SK-N-SH treated with all-trans-retinoic acid at 6 μM for 48 hours (cell line): ENCODE measurements at regions not wholly inside any gene's neighbourhood (a gene's known extent, or its start where the extent isn't known, plus 50 kb on each side); places are given as distances from the start of the nearest gene placed in this dataset.

ENCODE experiments used
- ATAC-seq: fragments of 200-7000 bp; cut with Tn5 transposase; 3 replicates; pipeline ENCODE4 v1.9.1; 2020; ENCODE audit warnings: mild to moderate bottlenecking, moderate library complexity
- ARNTL ChIP-seq: fragments of 450-650 bp; formaldehyde crosslinking; IDR thresholded peaks from 2 replicates; pipeline ENCODE4 v1.5.0; 2020; ENCODE audit warnings: low read depth, mild to moderate bottlenecking, moderate library complexity, borderline replicate concordance
- BACH2 ChIP-seq: fragments of 250-450 bp; sonication (Bioruptor Pico); IDR thresholded peaks from 2 replicates; pipeline ENCODE4 v1.9.0; 2021; ENCODE audit warnings: mild to moderate bottlenecking, borderline replicate concordance
- ESRRG ChIP-seq: fragments of 250-450 bp; sonication (Bioruptor Pico); IDR thresholded peaks from 2 replicates; pipeline ENCODE4 v1.6.1; 2021; ENCODE audit warnings: mild to moderate bottlenecking
- ISL1 ChIP-seq: fragments of 250-450 bp; sonication (Bioruptor Pico); IDR thresholded peaks from 2 replicates; pipeline ENCODE4 v2.1.2; 2022; ENCODE audit warnings: mild to moderate bottlenecking, moderate library complexity
- OSR1 ChIP-seq: fragments of 250-450 bp; sonication (Bioruptor Pico); IDR thresholded peaks from 2 replicates; pipeline ENCODE4 v1.8.0; 2022; ENCODE audit warnings: moderate library complexity, mild to moderate bottlenecking, inconsistent platforms
- PPARA ChIP-seq: fragments of 250-450 bp; sonication (Bioruptor Pico); IDR thresholded peaks from 2 replicates; pipeline ENCODE4 v1.5.0; 2020; ENCODE audit warnings: mild to moderate bottlenecking, borderline replicate concordance
- TCF4 ChIP-seq: fragments of 250-450 bp; sonication (Bioruptor Pico); IDR thresholded peaks from 2 replicates; pipeline ENCODE4 v1.8.0; 2021; ENCODE audit warnings: mild to moderate bottlenecking, moderate library complexity, borderline replicate concordance
- TOX ChIP-seq: fragments of 250-450 bp; sonication (Bioruptor Pico); IDR thresholded peaks from 2 replicates; pipeline ENCODE4 v1.8.0; 2021; ENCODE audit warnings: mild to moderate bottlenecking, moderate library complexity, borderline replicate concordance
- ZC3H10 ChIP-seq: fragments of 250-450 bp; sonication (Bioruptor Pico); IDR thresholded peaks from 2 replicates; pipeline ENCODE4 v1.5.1; 2021; ENCODE audit warnings: mild to moderate bottlenecking, moderate library complexity
- ZFP3 ChIP-seq: fragments of 250-450 bp; sonication (Bioruptor Pico); IDR thresholded peaks from 2 replicates; pipeline ENCODE4 v1.5.0; 2020; ENCODE audit warnings: mild to moderate bottlenecking, moderate library complexity
- ZFP30 ChIP-seq: fragments of 450-650 bp; formaldehyde crosslinking; IDR thresholded peaks from 2 replicates; pipeline ENCODE4 v1.5.0; 2022; ENCODE audit warnings: mild to moderate bottlenecking, moderate library complexity
- ZNF565 ChIP-seq: fragments of 450-650 bp; formaldehyde crosslinking; conservative IDR thresholded peaks from 2 replicates; pipeline ENCODE4 v1.5.0; 2020; ENCODE audit warnings: low read depth, mild to moderate bottlenecking, moderate library complexity
- TF ChIP-seq, protein P1 (sequence below): fragments of 250-450 bp; sonication (Bioruptor Pico); IDR thresholded peaks from 2 replicates; pipeline ENCODE4 v1.5.1; 2020; ENCODE audit warnings: low read depth, mild to moderate bottlenecking, moderate library complexity
- TF ChIP-seq, protein P2 (sequence below): fragments of 250-450 bp; sonication (Bioruptor Pico); IDR thresholded peaks from 2 replicates; pipeline ENCODE4 v1.8.0; 2020; ENCODE audit warnings: mild to moderate bottlenecking, moderate library complexity, borderline replicate concordance
- TF ChIP-seq, protein P3 (sequence below): fragments of 250-450 bp; sonication (Bioruptor Pico); IDR thresholded peaks from 2 replicates; pipeline ENCODE4 v1.5.0; 2020; ENCODE audit warnings: mild to moderate bottlenecking, moderate library complexity
- TF ChIP-seq, protein P4 (sequence below): fragments of 250-450 bp; sonication (Bioruptor Pico); IDR thresholded peaks from 2 replicates; pipeline ENCODE4 v1.5.1; 2021; ENCODE audit warnings: mild to moderate bottlenecking, moderate library complexity
- TF ChIP-seq, protein P5 (sequence below): fragments of 250-450 bp; sonication (Bioruptor Pico); IDR thresholded peaks from 2 replicates; pipeline ENCODE4 v1.8.0; 2021; ENCODE audit warnings: low read depth, mild to moderate bottlenecking, moderate library complexity, borderline replicate concordance

DNA sequence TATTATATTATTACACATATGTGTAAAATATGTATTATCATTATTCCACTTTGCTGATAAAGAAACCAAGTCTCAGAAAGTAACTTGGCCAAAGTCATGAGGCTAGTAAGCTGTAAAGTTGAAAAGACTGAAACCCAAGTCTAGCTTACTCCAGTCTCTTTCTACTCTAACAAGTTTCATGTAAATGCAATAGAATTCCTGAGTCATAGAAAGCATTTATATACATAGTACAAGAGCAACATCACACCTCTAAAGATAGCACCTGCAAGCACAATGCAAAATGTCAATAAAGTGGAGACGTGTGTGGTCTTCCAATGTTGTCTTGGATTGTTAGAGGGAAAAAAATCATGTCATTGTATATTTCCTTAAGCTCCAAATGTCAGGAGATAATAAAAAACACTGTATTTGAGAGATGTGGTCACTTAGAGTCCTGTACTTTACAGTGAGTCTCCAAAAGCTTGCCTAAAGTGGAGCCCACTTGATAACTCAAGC, 430.3 kb upstream of the NRP1 start:
- TF ChIP-seq ESRRG (CRISPR knock-in tag) (no peak), TCF4 (CRISPR knock-in tag) (no peak), ZFP30 (no peak), ZFP3 (CRISPR knock-in tag) (no peak), TOX (CRISPR knock-in tag) (no peak), ISL1 (CRISPR knock-in tag) (no peak)
- TF ChIP-seq, protein P1, sequence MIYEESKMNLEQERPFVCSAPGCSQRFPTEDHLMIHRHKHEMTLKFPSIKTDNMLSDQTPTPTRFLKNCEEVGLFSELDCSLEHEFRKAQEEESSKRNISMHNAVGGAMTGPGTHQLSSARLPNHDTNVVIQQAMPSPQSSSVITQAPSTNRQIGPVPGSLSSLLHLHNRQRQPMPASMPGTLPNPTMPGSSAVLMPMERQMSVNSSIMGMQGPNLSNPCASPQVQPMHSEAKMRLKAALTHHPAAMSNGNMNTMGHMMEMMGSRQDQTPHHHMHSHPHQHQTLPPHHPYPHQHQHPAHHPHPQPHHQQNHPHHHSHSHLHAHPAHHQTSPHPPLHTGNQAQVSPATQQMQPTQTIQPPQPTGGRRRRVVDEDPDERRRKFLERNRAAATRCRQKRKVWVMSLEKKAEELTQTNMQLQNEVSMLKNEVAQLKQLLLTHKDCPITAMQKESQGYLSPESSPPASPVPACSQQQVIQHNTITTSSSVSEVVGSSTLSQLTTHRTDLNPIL (CRISPR knock-in tag) = no peak
- TF ChIP-seq, protein P2, sequence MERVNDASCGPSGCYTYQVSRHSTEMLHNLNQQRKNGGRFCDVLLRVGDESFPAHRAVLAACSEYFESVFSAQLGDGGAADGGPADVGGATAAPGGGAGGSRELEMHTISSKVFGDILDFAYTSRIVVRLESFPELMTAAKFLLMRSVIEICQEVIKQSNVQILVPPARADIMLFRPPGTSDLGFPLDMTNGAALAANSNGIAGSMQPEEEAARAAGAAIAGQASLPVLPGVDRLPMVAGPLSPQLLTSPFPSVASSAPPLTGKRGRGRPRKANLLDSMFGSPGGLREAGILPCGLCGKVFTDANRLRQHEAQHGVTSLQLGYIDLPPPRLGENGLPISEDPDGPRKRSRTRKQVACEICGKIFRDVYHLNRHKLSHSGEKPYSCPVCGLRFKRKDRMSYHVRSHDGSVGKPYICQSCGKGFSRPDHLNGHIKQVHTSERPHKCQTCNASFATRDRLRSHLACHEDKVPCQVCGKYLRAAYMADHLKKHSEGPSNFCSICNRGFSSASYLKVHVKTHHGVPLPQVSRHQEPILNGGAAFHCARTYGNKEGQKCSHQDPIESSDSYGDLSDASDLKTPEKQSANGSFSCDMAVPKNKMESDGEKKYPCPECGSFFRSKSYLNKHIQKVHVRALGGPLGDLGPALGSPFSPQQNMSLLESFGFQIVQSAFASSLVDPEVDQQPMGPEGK (CRISPR knock-in tag) = no peak
- TF ChIP-seq, protein P3, sequence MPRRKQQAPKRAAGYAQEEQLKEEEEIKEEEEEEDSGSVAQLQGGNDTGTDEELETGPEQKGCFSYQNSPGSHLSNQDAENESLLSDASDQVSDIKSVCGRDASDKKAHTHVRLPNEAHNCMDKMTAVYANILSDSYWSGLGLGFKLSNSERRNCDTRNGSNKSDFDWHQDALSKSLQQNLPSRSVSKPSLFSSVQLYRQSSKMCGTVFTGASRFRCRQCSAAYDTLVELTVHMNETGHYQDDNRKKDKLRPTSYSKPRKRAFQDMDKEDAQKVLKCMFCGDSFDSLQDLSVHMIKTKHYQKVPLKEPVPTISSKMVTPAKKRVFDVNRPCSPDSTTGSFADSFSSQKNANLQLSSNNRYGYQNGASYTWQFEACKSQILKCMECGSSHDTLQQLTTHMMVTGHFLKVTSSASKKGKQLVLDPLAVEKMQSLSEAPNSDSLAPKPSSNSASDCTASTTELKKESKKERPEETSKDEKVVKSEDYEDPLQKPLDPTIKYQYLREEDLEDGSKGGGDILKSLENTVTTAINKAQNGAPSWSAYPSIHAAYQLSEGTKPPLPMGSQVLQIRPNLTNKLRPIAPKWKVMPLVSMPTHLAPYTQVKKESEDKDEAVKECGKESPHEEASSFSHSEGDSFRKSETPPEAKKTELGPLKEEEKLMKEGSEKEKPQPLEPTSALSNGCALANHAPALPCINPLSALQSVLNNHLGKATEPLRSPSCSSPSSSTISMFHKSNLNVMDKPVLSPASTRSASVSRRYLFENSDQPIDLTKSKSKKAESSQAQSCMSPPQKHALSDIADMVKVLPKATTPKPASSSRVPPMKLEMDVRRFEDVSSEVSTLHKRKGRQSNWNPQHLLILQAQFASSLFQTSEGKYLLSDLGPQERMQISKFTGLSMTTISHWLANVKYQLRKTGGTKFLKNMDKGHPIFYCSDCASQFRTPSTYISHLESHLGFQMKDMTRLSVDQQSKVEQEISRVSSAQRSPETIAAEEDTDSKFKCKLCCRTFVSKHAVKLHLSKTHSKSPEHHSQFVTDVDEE (CRISPR knock-in tag) = no peak
- ATAC-seq = no peak

DNA sequence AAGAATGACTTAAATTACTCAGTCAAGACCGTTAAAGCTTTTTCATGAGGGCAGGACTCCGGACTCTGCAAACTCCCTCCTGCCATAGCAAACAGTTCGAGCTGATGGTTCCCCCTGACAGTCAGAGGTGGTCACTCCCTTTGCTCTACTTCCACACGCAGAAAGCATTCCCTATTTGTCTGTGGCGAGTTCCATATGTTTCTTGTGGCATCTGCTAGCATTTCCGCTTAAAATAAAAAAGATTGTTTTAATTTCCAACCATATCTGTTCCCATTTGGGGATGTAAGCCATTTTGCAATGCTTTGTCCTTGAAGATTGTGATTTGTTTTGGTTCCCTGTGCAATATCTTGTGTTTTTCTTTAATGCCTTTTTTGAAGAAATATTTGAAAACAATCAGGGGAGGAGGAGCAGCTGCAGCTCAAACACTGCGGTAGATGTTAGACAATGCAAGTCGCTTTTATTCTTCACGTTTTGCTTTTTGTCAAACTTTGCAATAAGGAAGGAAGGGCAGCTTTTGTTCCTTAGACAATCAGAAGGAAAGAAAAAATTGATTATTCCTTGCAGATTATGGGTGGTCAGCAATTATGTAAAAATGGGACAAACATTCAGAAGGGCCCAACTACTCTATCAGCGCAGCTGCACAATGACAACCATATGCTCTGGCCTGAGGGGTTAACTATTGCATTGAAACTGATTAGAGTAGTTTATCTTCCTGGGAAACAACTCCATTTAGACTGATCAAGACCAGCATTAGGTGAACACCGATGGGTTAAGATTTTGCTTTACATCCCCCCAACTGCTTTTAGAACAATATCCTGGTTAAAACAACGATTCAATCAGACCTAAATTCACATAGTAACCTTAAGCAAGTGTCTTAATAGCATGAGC, 425.8 kb upstream of the NRP1 start:
- ATAC-seq = no peak
- no peak for TF ChIP-seq ZC3H10 (CRISPR knock-in tag)
- 0 out of 2 replicates have a peak, but pooled peaks have one; percentile 13 for TF ChIP-seq TCF4 (CRISPR knock-in tag)
- TF ChIP-seq, all 23 proteins: peak for 1

DNA sequence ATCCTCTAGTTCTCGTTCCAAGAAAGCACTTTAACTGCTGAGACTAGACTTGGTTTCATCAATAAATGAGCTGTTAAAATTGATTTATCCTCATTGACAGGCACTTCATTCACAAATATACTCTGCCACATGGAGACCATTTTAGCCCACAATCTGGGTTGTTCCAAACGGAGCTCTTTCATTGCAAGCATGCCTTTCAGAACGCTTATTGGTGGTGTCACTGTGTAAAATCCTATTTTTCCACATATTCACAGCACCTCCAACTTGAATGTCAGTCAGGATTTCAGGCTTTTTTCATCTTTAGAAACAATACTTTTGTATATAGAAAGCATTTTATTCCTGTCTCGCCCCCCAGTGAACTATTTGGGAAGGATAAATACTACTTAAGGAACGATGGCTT, 424.7 kb upstream of the NRP1 start:
- TF ChIP-seq ISL1 (CRISPR knock-in tag) (no peak), TOX (CRISPR knock-in tag) (no peak)
- TF ChIP-seq, protein P4, sequence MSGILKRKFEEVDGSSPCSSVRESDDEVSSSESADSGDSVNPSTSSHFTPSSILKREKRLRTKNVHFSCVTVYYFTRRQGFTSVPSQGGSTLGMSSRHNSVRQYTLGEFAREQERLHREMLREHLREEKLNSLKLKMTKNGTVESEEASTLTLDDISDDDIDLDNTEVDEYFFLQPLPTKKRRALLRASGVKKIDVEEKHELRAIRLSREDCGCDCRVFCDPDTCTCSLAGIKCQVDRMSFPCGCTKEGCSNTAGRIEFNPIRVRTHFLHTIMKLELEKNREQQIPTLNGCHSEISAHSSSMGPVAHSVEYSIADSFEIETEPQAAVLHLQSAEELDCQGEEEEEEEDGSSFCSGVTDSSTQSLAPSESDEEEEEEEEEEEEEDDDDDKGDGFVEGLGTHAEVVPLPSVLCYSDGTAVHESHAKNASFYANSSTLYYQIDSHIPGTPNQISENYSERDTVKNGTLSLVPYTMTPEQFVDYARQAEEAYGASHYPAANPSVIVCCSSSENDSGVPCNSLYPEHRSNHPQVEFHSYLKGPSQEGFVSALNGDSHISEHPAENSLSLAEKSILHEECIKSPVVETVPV = no peak
- TF ChIP-seq, protein P2 (CRISPR knock-in tag) = no peak
- TF ChIP-seq, protein P5, sequence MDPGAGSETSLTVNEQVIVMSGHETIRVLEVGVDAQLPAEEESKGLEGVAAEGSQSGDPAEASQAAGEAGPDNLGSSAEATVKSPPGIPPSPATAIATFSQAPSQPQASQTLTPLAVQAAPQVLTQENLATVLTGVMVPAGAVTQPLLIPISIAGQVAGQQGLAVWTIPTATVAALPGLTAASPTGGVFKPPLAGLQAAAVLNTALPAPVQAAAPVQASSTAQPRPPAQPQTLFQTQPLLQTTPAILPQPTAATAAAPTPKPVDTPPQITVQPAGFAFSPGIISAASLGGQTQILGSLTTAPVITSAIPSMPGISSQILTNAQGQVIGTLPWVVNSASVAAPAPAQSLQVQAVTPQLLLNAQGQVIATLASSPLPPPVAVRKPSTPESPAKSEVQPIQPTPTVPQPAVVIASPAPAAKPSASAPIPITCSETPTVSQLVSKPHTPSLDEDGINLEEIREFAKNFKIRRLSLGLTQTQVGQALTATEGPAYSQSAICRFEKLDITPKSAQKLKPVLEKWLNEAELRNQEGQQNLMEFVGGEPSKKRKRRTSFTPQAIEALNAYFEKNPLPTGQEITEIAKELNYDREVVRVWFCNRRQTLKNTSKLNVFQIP = no peak
- no peak for ATAC-seq

DNA sequence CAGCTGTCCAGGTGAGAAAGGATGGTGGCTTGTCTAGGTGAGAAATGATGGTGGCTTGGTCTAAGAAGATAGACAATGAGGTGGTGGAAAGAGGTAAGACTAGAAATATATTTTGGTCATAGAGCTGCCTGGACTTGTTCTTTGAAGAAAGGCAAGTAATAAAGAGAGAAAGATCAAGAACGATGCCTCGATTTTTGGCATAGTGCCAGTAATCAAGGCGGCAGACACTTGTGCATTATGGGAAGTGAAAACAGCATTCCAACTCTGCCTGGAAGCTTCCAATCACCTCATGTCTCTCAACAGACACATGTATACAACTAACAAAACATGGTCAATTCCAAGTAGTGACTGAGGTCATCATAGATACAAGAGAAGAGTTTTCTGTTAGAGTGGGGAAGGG, 423.8 kb upstream of the NRP1 start:
- no peak for TF ChIP-seq ZNF565 (CRISPR knock-in tag)
- TF ChIP-seq, protein P4 = no peak
- TF ChIP-seq ARNTL (CRISPR knock-in tag) = no peak
- no peak for TF ChIP-seq OSR1 (CRISPR knock-in tag)
- no peak for TF ChIP-seq PPARA
- no peak for TF ChIP-seq TCF4 (CRISPR knock-in tag)
- no peak for TF ChIP-seq BACH2
- TF ChIP-seq, all 23 proteins: peak for 0
- no peak for ATAC-seq
